ENCODE measurements at regions not wholly inside any gene's neighbourhood (a gene's known extent, or its start where the extent isn't known, plus 50 kb on each side); places are given as distances from the start of the nearest gene placed in this dataset.

- no peak overlapping the region for H3K9ac ChIP-seq (ENCODE audit: control insufficient read depth, extremely low read depth, insufficient read depth, low read length)
- no peaks in the 10 kb centered on the region for H3K27me3 ChIP-seq (ENCODE audit: control insufficient read depth, extremely low read depth, insufficient read depth, low read length)
- H3K4me2 ChIP-seq (ENCODE audit: control insufficient read depth, extremely low read depth, insufficient read depth, low read depth, low read length) = no peak overlapping the region
- no peak for DNase-seq (ENCODE audit: low read depth, low spot score)
- no peak overlapping the region for H2AFZ ChIP-seq (ENCODE audit: control insufficient read depth, low read length)
- FAIRE-seq = no peak
- no peaks in the 10 kb centered on the region for H3K36me3 ChIP-seq (ENCODE audit: control insufficient read depth in 2 of 2, extremely low read depth in 1 of 2, insufficient read depth in 2 of 2, low read length in 2 of 2)
- peaks cover 2% of the 10 kb centered on the region for H3K9me3 ChIP-seq (ENCODE audit: control insufficient read depth, low read depth, low read length)
- H3K27ac ChIP-seq (ENCODE audit: control insufficient read depth, insufficient read depth, low read length) = no peak overlapping the region
- TF ChIP-seq, protein P1, sequence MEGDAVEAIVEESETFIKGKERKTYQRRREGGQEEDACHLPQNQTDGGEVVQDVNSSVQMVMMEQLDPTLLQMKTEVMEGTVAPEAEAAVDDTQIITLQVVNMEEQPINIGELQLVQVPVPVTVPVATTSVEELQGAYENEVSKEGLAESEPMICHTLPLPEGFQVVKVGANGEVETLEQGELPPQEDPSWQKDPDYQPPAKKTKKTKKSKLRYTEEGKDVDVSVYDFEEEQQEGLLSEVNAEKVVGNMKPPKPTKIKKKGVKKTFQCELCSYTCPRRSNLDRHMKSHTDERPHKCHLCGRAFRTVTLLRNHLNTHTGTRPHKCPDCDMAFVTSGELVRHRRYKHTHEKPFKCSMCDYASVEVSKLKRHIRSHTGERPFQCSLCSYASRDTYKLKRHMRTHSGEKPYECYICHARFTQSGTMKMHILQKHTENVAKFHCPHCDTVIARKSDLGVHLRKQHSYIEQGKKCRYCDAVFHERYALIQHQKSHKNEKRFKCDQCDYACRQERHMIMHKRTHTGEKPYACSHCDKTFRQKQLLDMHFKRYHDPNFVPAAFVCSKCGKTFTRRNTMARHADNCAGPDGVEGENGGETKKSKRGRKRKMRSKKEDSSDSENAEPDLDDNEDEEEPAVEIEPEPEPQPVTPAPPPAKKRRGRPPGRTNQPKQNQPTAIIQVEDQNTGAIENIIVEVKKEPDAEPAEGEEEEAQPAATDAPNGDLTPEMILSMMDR (optimal IDR thresholded peaks at IDR 0.05 in 1 of 3, IDR thresholded peaks at IDR 0.05 in 1 of 3, conservative IDR thresholded peaks at IDR 0.05 in 1 of 3; ENCODE audit: extremely low read depth in 1 of 3, insufficient read depth in 2 of 3, low read length in 3 of 3) = no peak
- TF ChIP-seq EZH2 (IDR thresholded peaks at IDR 0.05; ENCODE audit: low read length) = no peak
- H3K79me2 ChIP-seq (ENCODE audit: control insufficient read depth, insufficient read depth, low read length) = no peaks in the 10 kb centered on the region
- H4K20me1 ChIP-seq (ENCODE audit: control insufficient read depth, extremely low read depth, insufficient read depth, low read length) = no peaks in the 10 kb centered on the region
- H3K4me3 ChIP-seq (ENCODE audit: control insufficient read depth in 2 of 3, extremely low read depth in 1 of 3, insufficient read depth in 2 of 3, low read depth in 1 of 3, low read length in 3 of 3) = no peak overlapping the region
- dilution Hi-C loops (cut with MboI; ENCODE audit: extremely low pct_ligation_motif_present, low sequenced_read_pairs) = no loop called here
- no peaks in the 10 kb centered on the region for H3K4me1 ChIP-seq (ENCODE audit: control insufficient read depth, extremely low read depth, insufficient read depth, low read length)
- no peaks in the 10 kb centered on the region for H3K9me1 ChIP-seq (ENCODE audit: control insufficient read depth, extremely low read depth, insufficient read depth, low read length)
Measured at GRCh38 chr19:31616031-31616430, 266.8 kb upstream of the TSHZ3 start.

DNA sequence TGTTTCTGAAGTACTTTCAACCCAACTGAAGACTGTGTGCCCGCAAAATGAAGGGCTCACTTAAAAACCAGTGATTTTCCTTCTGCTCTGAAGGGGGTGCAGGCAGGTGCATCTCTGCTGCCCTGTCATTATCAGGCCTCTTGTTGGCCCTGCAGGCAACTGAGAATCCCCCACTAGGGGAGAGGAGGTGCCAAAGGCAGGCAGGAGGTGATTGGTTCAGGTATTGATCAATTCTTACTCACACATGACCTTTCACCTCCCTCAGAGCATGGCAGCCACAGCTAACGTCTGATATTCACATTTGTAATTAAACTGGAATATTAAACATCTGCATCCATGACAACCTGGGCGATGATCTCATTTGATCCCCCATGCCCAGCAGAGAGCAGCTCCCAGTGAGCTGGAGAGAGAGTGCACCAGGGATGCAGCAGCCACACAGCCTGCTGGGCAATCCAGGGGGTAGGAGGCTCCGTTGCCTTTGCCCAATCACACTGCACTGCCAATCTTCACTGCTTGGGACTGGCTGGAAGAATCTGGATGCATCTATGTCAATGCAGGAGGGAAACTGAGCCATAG, 267.9 kb upstream of the TSHZ3 start:
- H3K9me3 ChIP-seq (ENCODE audit: control insufficient read depth, low read depth, low read length) = peaks cover 2% of the 10 kb centered on the region
- H3K27me3 ChIP-seq (ENCODE audit: control insufficient read depth, extremely low read depth, insufficient read depth, low read length) = no peaks in the 10 kb centered on the region
- TF ChIP-seq, protein P1 (optimal IDR thresholded peaks at IDR 0.05 in 1 of 3, IDR thresholded peaks at IDR 0.05 in 1 of 3, conservative IDR thresholded peaks at IDR 0.05 in 1 of 3; ENCODE audit: extremely low read depth in 1 of 3, insufficient read depth in 2 of 3, low read length in 3 of 3) = no peak
- no peak for TF ChIP-seq EZH2 (IDR thresholded peaks at IDR 0.05; ENCODE audit: low read length)
- no peaks in the 10 kb centered on the region for H4K20me1 ChIP-seq (ENCODE audit: control insufficient read depth, extremely low read depth, insufficient read depth, low read length)
- H3K4me2 ChIP-seq (ENCODE audit: control insufficient read depth, extremely low read depth, insufficient read depth, low read depth, low read length) = no peak overlapping the region
- FAIRE-seq (no peak), DNase-seq (ENCODE audit: low read depth, low spot score) (no peak)
- H2AFZ ChIP-seq (ENCODE audit: control insufficient read depth, low read length) = no peak overlapping the region
- H3K9me1 ChIP-seq (ENCODE audit: control insufficient read depth, extremely low read depth, insufficient read depth, low read length) = no peaks in the 10 kb centered on the region
- H3K4me1 ChIP-seq (ENCODE audit: control insufficient read depth, extremely low read depth, insufficient read depth, low read length) = no peaks in the 10 kb centered on the region
- H3K79me2 ChIP-seq (ENCODE audit: control insufficient read depth, insufficient read depth, low read length) = no peaks in the 10 kb centered on the region
- H3K4me3 ChIP-seq (ENCODE audit: control insufficient read depth in 2 of 3, extremely low read depth in 1 of 3, insufficient read depth in 2 of 3, low read depth in 1 of 3, low read length in 3 of 3) = no peak overlapping the region
- no peak overlapping the region for H3K9ac ChIP-seq (ENCODE audit: control insufficient read depth, extremely low read depth, insufficient read depth, low read length)
- H3K36me3 ChIP-seq (ENCODE audit: control insufficient read depth in 2 of 2, extremely low read depth in 1 of 2, insufficient read depth in 2 of 2, low read length in 2 of 2) = no peaks in the 10 kb centered on the region
- dilution Hi-C loops (cut with MboI; ENCODE audit: extremely low pct_ligation_motif_present, low sequenced_read_pairs) = no loop called here
- H3K27ac ChIP-seq (ENCODE audit: control insufficient read depth, insufficient read depth, low read length) = no peak overlapping the region

Data from keratinocyte (primary cell).